CD14-positive monocyte (primary cell): ENCODE measurements at regions not wholly inside any gene's neighbourhood (a gene's known extent, or its start where the extent isn't known, plus 50 kb on each side); places are given as distances from the start of the nearest gene placed in this dataset.

Experiments used
- DNase-seq, 3 donors: peaks; one replicate each; pipeline ENCODE4 v3.0.0-alpha.2; 2011 to 2022
- H2AFZ ChIP-seq: 2 replicates; pipeline ENCODE4 v1.6.0; 2012; ENCODE audit warnings: mild to moderate bottlenecking, low read depth, low read length, inconsistent platforms; ENCODE audit not compliant: insufficient read depth, poor library complexity, severe bottlenecking
- H3K27ac ChIP-seq, 2 donors: 1 replicate in 1 of 2; 2 replicates in 1 of 2; pipeline ENCODE4 v1.5.1; 2012 to 2013; ENCODE audit warnings: low read length in 2 of 2, control low read depth in 1 of 2, inconsistent platforms in 1 of 2, low read depth in 1 of 2, mild to moderate bottlenecking in 1 of 2
- H3K27me3 ChIP-seq, 2 donors: one replicate each; pipeline versions ENCODE4 v1.6.0 to v1.6.1; 2011 to 2013; ENCODE audit warnings: low read length in 2 of 2; ENCODE audit not compliant: control insufficient read depth in 2 of 2, insufficient read depth in 2 of 2
- H3K36me3 ChIP-seq, 2 donors: replicated peaks in 1 of 2; 1 replicate in 1 of 2; 2 replicates in 1 of 2; pipeline versions ENCODE4 v1.5.1 to v1.6.1; 2012 to 2013; ENCODE audit warnings: low read length in 2 of 2, control low read depth in 1 of 2, inconsistent platforms in 1 of 2, mild to moderate bottlenecking in 1 of 2; ENCODE audit not compliant: insufficient read depth in 2 of 2, control insufficient read depth in 1 of 2
- H3K4me1 ChIP-seq, 2 donors: 1 replicate in 1 of 2; 2 replicates in 1 of 2; pipeline versions ENCODE4 v1.5.1 to v1.6.1; 2012 to 2013; ENCODE audit warnings: low read length in 2 of 2, control low read depth in 1 of 2, inconsistent platforms in 1 of 2, mild to moderate bottlenecking in 1 of 2, moderate library complexity in 1 of 2; ENCODE audit not compliant: insufficient read depth in 2 of 2, control insufficient read depth in 1 of 2
- H3K4me2 ChIP-seq: replicated peaks from 2 replicates; pipeline ENCODE3; 2012; ENCODE audit warnings: low read length, moderate library complexity, mild to moderate bottlenecking; ENCODE audit not compliant: poor library complexity, severe bottlenecking; ENCODE audit errors: extremely low read depth
- H3K4me3 ChIP-seq, 3 experiments: fragments of 200-600 bp in 1 of 3; sonication (generic) in 1 of 3; replicated peaks in 1 of 3; 1 replicate in 2 of 3; 2 replicates in 1 of 3; pipeline ENCODE4 v1.5.1; 2011 to 2013; ENCODE audit warnings: low read length in 3 of 3, mild to moderate bottlenecking in 3 of 3, control low read depth in 2 of 3, low read depth in 2 of 3, inconsistent platforms in 1 of 3, moderate library complexity in 1 of 3
- H3K79me2 ChIP-seq: 2 replicates; pipeline ENCODE4 v1.6.0; 2012; ENCODE audit warnings: mild to moderate bottlenecking, control low read depth, inconsistent platforms, low read length, moderate library complexity; ENCODE audit not compliant: insufficient read depth
- H3K9ac ChIP-seq: 2 replicates; pipeline ENCODE4 v1.6.0; 2017; ENCODE audit warnings: low read length, mild to moderate bottlenecking; ENCODE audit not compliant: insufficient read depth, poor library complexity, severe bottlenecking
- H3K9me3 ChIP-seq, 2 donors: replicated peaks in 1 of 2; 1 replicate in 1 of 2; 2 replicates in 1 of 2; pipeline versions ENCODE4 v1.5.1 to v1.6.1; 2012 to 2013; ENCODE audit warnings: low read length in 2 of 2, control low read depth in 1 of 2; ENCODE audit not compliant: control insufficient read depth in 1 of 2, insufficient read depth in 1 of 2
- H4K20me1 ChIP-seq: 2 replicates; pipeline ENCODE4 v1.6.0; 2012; ENCODE audit warnings: mild to moderate bottlenecking, low read length, control low read depth, moderate library complexity; ENCODE audit not compliant: insufficient read depth
- H3K27ac Mint-ChIP-seq, 7 donors: one replicate each; pipeline ENCODE4 v1.8.0; 2020; ENCODE audit warnings: mild to moderate bottlenecking in 7 of 7, mixed read lengths in 7 of 7, moderate library complexity in 6 of 7, inconsistent platforms in 2 of 7
- H3K27me3 Mint-ChIP-seq, 3 donors: one replicate each; pipeline ENCODE4 v1.8.0; 2021 to 2022; ENCODE audit warnings: low read depth in 3 of 3, mild to moderate bottlenecking in 3 of 3, mixed read lengths in 3 of 3, moderate library complexity in 3 of 3, inconsistent platforms in 1 of 3
- H3K36me3 Mint-ChIP-seq, 2 donors: one replicate each; pipeline ENCODE4 v1.8.0; 2020; ENCODE audit warnings: mixed read lengths in 2 of 2, inconsistent platforms in 1 of 2, mild to moderate bottlenecking in 1 of 2
- H3K4me1 Mint-ChIP-seq: one replicate; pipeline ENCODE4 v1.8.0; 2020; ENCODE audit warnings: mild to moderate bottlenecking, mixed read lengths
- H3K4me3 Mint-ChIP-seq, 2 donors: one replicate each; pipeline ENCODE4 v1.8.0; 2020; ENCODE audit warnings: mild to moderate bottlenecking in 2 of 2, mixed read lengths in 2 of 2, moderate library complexity in 1 of 2
- H3K9me3 Mint-ChIP-seq, 7 donors: one replicate each; pipeline ENCODE4 v1.8.0; 2020 to 2022; ENCODE audit warnings: mixed read lengths in 7 of 7, mild to moderate bottlenecking in 6 of 7, moderate library complexity in 6 of 7, inconsistent platforms in 2 of 7
- CTCF ChIP-seq: fragments of 200-600 bp; IDR thresholded peaks from one replicate; pipeline ENCODE4 v1.8.0; 2022; ENCODE audit warnings: antibody characterized with exemption, mild to moderate bottlenecking
- WGBS: methylation state at CpG from one replicate; pipeline ENCODE4 v1.1.5; 2013; ENCODE audit warnings: missing lambda C conversion rate; ENCODE audit not compliant: insufficient coverage; 5-methylcytosine and 5-hydroxymethylcytosine counted together
- intact Hi-C, 2 donors: fragments of 100-400 bp; cut with micrococcal nuclease; formaldehyde crosslinking; loops; one replicate each; pipeline versions ENCODE4 v1.15.0 to v1.15.1; 2023

DNA sequence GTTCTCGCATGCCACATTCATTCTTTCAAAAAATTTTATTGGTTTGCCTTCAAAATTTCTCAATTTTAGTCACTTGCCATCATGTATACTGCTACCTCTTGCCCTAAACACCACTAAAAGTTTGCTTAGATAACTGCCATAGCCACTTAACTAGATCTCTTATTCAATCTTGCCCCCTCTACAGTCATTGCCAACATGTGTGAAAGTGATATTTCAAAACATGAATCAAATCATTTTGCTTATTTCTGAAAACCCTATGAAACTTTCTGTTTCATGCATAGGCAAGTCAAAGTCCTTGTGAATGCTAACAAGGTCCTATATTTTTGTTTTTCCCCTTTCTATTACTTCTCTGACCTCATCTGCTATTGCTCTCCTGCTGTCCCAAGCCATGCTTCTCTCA, 397.1 kb downstream of the KCNJ3 start:
- no peak overlapping the region for H3K4me3 ChIP-seq
- Mint-ChIP-seq H3K9me3 (peaks cover 0 to 7% (median 3%) of the 10 kb centered on the region in 7 donors), H3K36me3 (no peaks in the 10 kb centered on the region), H3K4me3 (no peak overlapping the region), H3K27me3 (no peaks in the 10 kb centered on the region), H3K4me1 (no peaks in the 10 kb centered on the region), H3K27ac (no peak overlapping the region)
- TF ChIP-seq CTCF: no peak
- no peak overlapping the region for H3K9ac ChIP-seq
- DNase-seq: no peak
- H2AFZ ChIP-seq: no peak overlapping the region
- H3K4me1 ChIP-seq: no peaks in the 10 kb centered on the region
- no peaks in the 10 kb centered on the region for H3K79me2 ChIP-seq
- H3K4me2 ChIP-seq: no peak overlapping the region
- H3K36me3 ChIP-seq: no peaks in the 10 kb centered on the region
- H4K20me1 ChIP-seq: no peaks in the 10 kb centered on the region
- H3K27ac ChIP-seq: no peak overlapping the region
- no peaks in the 10 kb centered on the region for H3K27me3 ChIP-seq
- peaks cover 0 to 8% of the 10 kb centered on the region in 2 donors for H3K9me3 ChIP-seq
- WGBS: 100% methylated on average over 1 of the region's 1 CpG
- intact Hi-C loops: no loop called here

DNA sequence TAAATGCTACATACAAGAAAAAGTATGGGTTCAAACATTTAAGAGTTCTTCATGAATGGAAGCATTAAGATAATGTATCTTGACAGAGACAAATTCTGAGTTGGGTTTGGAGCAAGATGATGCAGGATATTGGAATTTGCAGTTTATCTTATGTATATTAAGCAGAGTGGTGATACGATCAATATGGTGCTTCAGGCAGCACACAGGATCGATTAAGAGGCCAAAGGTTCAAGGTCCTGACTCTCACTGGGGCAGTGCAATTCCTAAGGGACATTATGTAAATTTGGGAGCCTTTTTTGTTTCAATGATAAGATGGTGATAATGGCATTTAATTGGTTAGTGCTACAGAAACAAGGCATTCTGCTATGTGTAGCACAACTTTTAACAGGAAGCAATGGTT, 381.9 kb downstream of the KCNJ3 start:
- TF ChIP-seq CTCF: no peak
- Histone ChIP-seq H2AFZ (no peak overlapping the region), H3K4me1 (no peaks in the 10 kb centered on the region), H3K4me2 (no peak overlapping the region), H3K9ac (no peak overlapping the region), H3K79me2 (no peaks in the 10 kb centered on the region), H3K9me3 (no peaks in the 10 kb centered on the region), H3K27me3 (no peaks in the 10 kb centered on the region), H3K27ac (no peak overlapping the region), H3K36me3 (no peaks in the 10 kb centered on the region), H3K4me3 (no peak overlapping the region), H4K20me1 (no peaks in the 10 kb centered on the region)
- H3K4me3 Mint-ChIP-seq: no peak overlapping the region
- H3K36me3 Mint-ChIP-seq: no peaks in the 10 kb centered on the region
- whole genome bisulfite sequencing: 100% methylated on average over 2 of the region's 2 CpGs
- no peak for DNase-seq
- H3K27ac Mint-ChIP-seq: no peak overlapping the region
- no peaks in the 10 kb centered on the region for H3K27me3 Mint-ChIP-seq
- peaks cover 0 to 4% (median 2%) of the 10 kb centered on the region in 7 donors for H3K9me3 Mint-ChIP-seq
- H3K4me1 Mint-ChIP-seq: no peaks in the 10 kb centered on the region
- intact Hi-C loops: no loop called here
